ENCODE measurements at regions not wholly inside any gene's neighbourhood (a gene's known extent, or its start where the extent isn't known, plus 50 kb on each side); places are given as distances from the start of the nearest gene placed in this dataset.

GRCh38 chr1:34470401-34470800 lies 284.4 kb upstream of the GJB5 start:
- DNase-seq (ENCODE audit: low spot score): no peak
- Histone ChIP-seq H3K4me1 (replicated peaks) (no peaks in the 10 kb centered on the region), H3K4me3 (no peak overlapping the region), H3K9me3 (no peaks in the 10 kb centered on the region), H3K27me3 (replicated peaks; ENCODE audit: insufficient read depth) (no peaks in the 10 kb centered on the region), H3K36me3 (no peaks in the 10 kb centered on the region), H3K27ac (no peak overlapping the region)
- TF ChIP-seq CTCF (IDR thresholded peaks at IDR 0.05) (no peak), POLR2A (IDR thresholded peaks at IDR 0.05) (no peak), POLR2AphosphoS5 (IDR thresholded peaks at IDR 0.05) (no peak)
- WGBS: 14% methylated on average over 6 of the region's 6 CpGs
- intact Hi-C loops (cut with DNase I): no loop called here

- WGBS: 81% methylated on average over 5 of the region's 5 CpGs
- DNase-seq (ENCODE audit: low spot score): no peak
Observed at GRCh38 chr1:34474566-34474965, 280.3 kb upstream of the GJB5 start.

GRCh38 chr1:34476371-34476770 lies 278.5 kb upstream of the GJB5 start:
- no peaks in the 10 kb centered on the region for H3K27me3 ChIP-seq (replicated peaks; ENCODE audit: insufficient read depth)
- no peak for DNase-seq (ENCODE audit: low spot score)
- no peak for TF ChIP-seq POLR2AphosphoS5 (IDR thresholded peaks at IDR 0.05)
- TF ChIP-seq POLR2A (IDR thresholded peaks at IDR 0.05): no peak
- no peak for TF ChIP-seq CTCF (IDR thresholded peaks at IDR 0.05)
- no peak overlapping the region for H3K4me3 ChIP-seq
- H3K4me1 ChIP-seq (replicated peaks): no peaks in the 10 kb centered on the region
- intact Hi-C loops (cut with DNase I): no loop called here
- H3K27ac ChIP-seq: no peak overlapping the region
- no peaks in the 10 kb centered on the region for H3K9me3 ChIP-seq
- 63% methylated on average over 3 of the region's 3 CpGs for WGBS
- no peaks in the 10 kb centered on the region for H3K36me3 ChIP-seq

More at GRCh38 chr1:34474566-34474965, 280.3 kb upstream of the GJB5 start:
- no peak for TF ChIP-seq POLR2AphosphoS5 (IDR thresholded peaks at IDR 0.05)
- TF ChIP-seq POLR2A (IDR thresholded peaks at IDR 0.05): no peak
- TF ChIP-seq CTCF (IDR thresholded peaks at IDR 0.05): no peak
- no peaks in the 10 kb centered on the region for H3K9me3 ChIP-seq
- H3K4me1 ChIP-seq (replicated peaks): no peaks in the 10 kb centered on the region
- H3K4me3 ChIP-seq: no peak overlapping the region
- no peak overlapping the region for H3K27ac ChIP-seq
- H3K36me3 ChIP-seq: no peaks in the 10 kb centered on the region
- H3K27me3 ChIP-seq (replicated peaks; ENCODE audit: insufficient read depth): no peaks in the 10 kb centered on the region
- intact Hi-C loops (cut with DNase I): no loop called here

- Histone ChIP-seq H3K4me1 (replicated peaks) (no peaks in the 10 kb centered on the region), H3K36me3 (no peaks in the 10 kb centered on the region), H3K27ac (no peak overlapping the region), H3K9me3 (no peaks in the 10 kb centered on the region), H3K27me3 (replicated peaks; ENCODE audit: insufficient read depth) (no peaks in the 10 kb centered on the region), H3K4me3 (no peak overlapping the region)
- WGBS: 95% methylated on average over 2 of the region's 2 CpGs
- DNase-seq (ENCODE audit: low spot score): no peak
- no peak for TF ChIP-seq CTCF (IDR thresholded peaks at IDR 0.05)
- TF ChIP-seq POLR2A (IDR thresholded peaks at IDR 0.05): no peak
- no peak for TF ChIP-seq POLR2AphosphoS5 (IDR thresholded peaks at IDR 0.05)
- intact Hi-C loops (cut with DNase I): no loop called here
Observed at GRCh38 chr1:34477632-34478141, 277.2 kb upstream of the GJB5 start.

- intact Hi-C loops (cut with DNase I): no loop called here
- no peak for DNase-seq (ENCODE audit: low spot score)
- Histone ChIP-seq H3K4me3 (no peak overlapping the region), H3K27me3 (replicated peaks; ENCODE audit: insufficient read depth) (no peaks in the 10 kb centered on the region), H3K9me3 (no peaks in the 10 kb centered on the region), H3K27ac (no peak overlapping the region), H3K36me3 (no peaks in the 10 kb centered on the region), H3K4me1 (replicated peaks) (no peaks in the 10 kb centered on the region)
- WGBS: 21% methylated on average over 3 of the region's 3 CpGs
- TF ChIP-seq POLR2AphosphoS5 (IDR thresholded peaks at IDR 0.05): no peak
- no peak for TF ChIP-seq POLR2A (IDR thresholded peaks at IDR 0.05)
- TF ChIP-seq CTCF (IDR thresholded peaks at IDR 0.05): no peak
Observed at GRCh38 chr1:34478515-34479076, 276.3 kb upstream of the GJB5 start.

Data from prostate gland (tissue), 2 donors.